ENCODE measurements at regions not wholly inside any gene's neighbourhood (a gene's known extent, or its start where the extent isn't known, plus 50 kb on each side); places are given as distances from the start of the nearest gene placed in this dataset.

GRCh38 chr5:67333171-67333570 lies 136.6 kb upstream of the CD180 start:
- no peak for TF ChIP-seq USF2 (CRISPR knock-in tag; IDR thresholded peaks at IDR 0.05)
- no peak for TF ChIP-seq FOXJ3 (CRISPR knock-in tag; IDR thresholded peaks at IDR 0.05; ENCODE audit: borderline replicate concordance)
- TF ChIP-seq CTCF (IDR thresholded peaks at IDR 0.05), result no peak
- TF ChIP-seq TEAD4 (CRISPR knock-in tag; IDR thresholded peaks at IDR 0.05), result no peak

Data from WTC11 (cell line).